Keratinocyte (primary cell): ENCODE measurements at regions not wholly inside any gene's neighbourhood (a gene's known extent, or its start where the extent isn't known, plus 50 kb on each side); places are given as distances from the start of the nearest gene placed in this dataset.

Experiments used
- DNase-seq: peaks from one replicate; pipeline ENCODE4 v3.0.0-alpha.2; 2011; ENCODE audit warnings: low read depth, missing footprints, low spot score
- FAIRE-seq: peaks from 2 replicates; lab custom pipeline; 2011; peaks lifted over from hg19 to GRCh38; lab: Jason Lieb, UNC
- H2AFZ ChIP-seq: 2 replicates; pipeline ENCODE4 v1.6.0; 2012; ENCODE audit warnings: low read length, control low read depth, inconsistent platforms; ENCODE audit not compliant: control insufficient read depth
- H3K27ac ChIP-seq: 2 replicates; pipeline ENCODE4 v1.5.1; 2011; ENCODE audit warnings: low read length; ENCODE audit not compliant: control insufficient read depth, insufficient read depth
- H3K27me3 ChIP-seq: 3 replicates; pipeline ENCODE4 v1.6.0; 2011; ENCODE audit warnings: low read length; ENCODE audit not compliant: control insufficient read depth, insufficient read depth; ENCODE audit errors: extremely low read depth
- H3K36me3 ChIP-seq, 2 experiments: 2 replicates in 1 of 2; 3 replicates in 1 of 2; pipeline ENCODE4 v1.5.1; 2011; ENCODE audit warnings: low read length in 2 of 2, mild to moderate bottlenecking in 1 of 2; ENCODE audit not compliant: control insufficient read depth in 2 of 2, insufficient read depth in 2 of 2; ENCODE audit errors: extremely low read depth in 1 of 2
- H3K4me1 ChIP-seq: 3 replicates; pipeline ENCODE4 v1.5.1; 2011; ENCODE audit warnings: low read length; ENCODE audit not compliant: control insufficient read depth, insufficient read depth; ENCODE audit errors: extremely low read depth
- H3K4me2 ChIP-seq: 3 replicates; pipeline ENCODE4 v1.6.0; 2011; ENCODE audit warnings: low read depth, low read length; ENCODE audit not compliant: control insufficient read depth, insufficient read depth; ENCODE audit errors: extremely low read depth
- H3K4me3 ChIP-seq, 3 experiments: fragments of 200-600 bp in 1 of 3; sonication (generic) in 1 of 3; 2 replicates in 2 of 3; 3 replicates in 1 of 3; pipeline ENCODE4 v1.5.1; 2011 to 2016; ENCODE audit warnings: low read length in 3 of 3, mild to moderate bottlenecking in 3 of 3, control low read depth in 2 of 3, inconsistent platforms in 1 of 3, low read depth in 1 of 3, mixed read lengths in 1 of 3, mixed run types in 1 of 3, moderate library complexity in 1 of 3; ENCODE audit not compliant: control insufficient read depth in 2 of 3, insufficient read depth in 2 of 3; ENCODE audit errors: extremely low read depth in 1 of 3
- H3K79me2 ChIP-seq: 2 replicates; pipeline ENCODE4 v1.6.0; 2012; ENCODE audit warnings: low read length; ENCODE audit not compliant: control insufficient read depth, insufficient read depth
- H3K9ac ChIP-seq: 3 replicates; pipeline ENCODE4 v1.6.0; 2011; ENCODE audit warnings: low read length; ENCODE audit not compliant: control insufficient read depth, insufficient read depth; ENCODE audit errors: extremely low read depth
- H3K9me1 ChIP-seq: 3 replicates; pipeline ENCODE4 v1.6.0; 2011; ENCODE audit warnings: low read length; ENCODE audit not compliant: control insufficient read depth, insufficient read depth; ENCODE audit errors: extremely low read depth
- H3K9me3 ChIP-seq: 2 replicates; pipeline ENCODE4 v1.5.1; 2012; ENCODE audit warnings: low read depth, low read length; ENCODE audit not compliant: control insufficient read depth
- H4K20me1 ChIP-seq: 3 replicates; pipeline ENCODE4 v1.6.0; 2011; ENCODE audit warnings: low read length; ENCODE audit not compliant: control insufficient read depth, insufficient read depth; ENCODE audit errors: extremely low read depth
- CTCF ChIP-seq, 3 experiments: IDR thresholded peaks in 1 of 3; conservative IDR thresholded peaks in 1 of 3; optimal IDR thresholded peaks in 1 of 3; 2 replicates in 2 of 3; 3 replicates in 1 of 3; pipeline versions ENCODE3 to v1.5.1; 2011; ENCODE audit warnings: low read length in 3 of 3, mild to moderate bottlenecking in 3 of 3, moderate library complexity in 2 of 3, control low read depth in 1 of 3, inconsistent platforms in 1 of 3; ENCODE audit not compliant: insufficient read depth in 2 of 3; ENCODE audit errors: extremely low read depth in 1 of 3
- EZH2 ChIP-seq: IDR thresholded peaks from one replicate; pipeline ENCODE4 v1.6.1; 2012; ENCODE audit warnings: inconsistent platforms, mild to moderate bottlenecking, low read length, moderate library complexity
- dilution Hi-C: fragments of 300-500 bp; cut with MboI; formaldehyde crosslinking; loops from one replicate; pipeline ENCODE4 v1.7.0; 2020; ENCODE audit warnings: low sequenced_read_pairs; ENCODE audit not compliant: extremely low pct_ligation_motif_present

GRCh38 chr13:54845351-54845965 lies 1816.8 kb downstream of the OLFM4 start:
- dilution Hi-C loops = no loop called here
- no peaks in the 10 kb centered on the region for H4K20me1 ChIP-seq
- no peaks in the 10 kb centered on the region for H3K9me1 ChIP-seq
- no peak for FAIRE-seq
- H3K4me1 ChIP-seq = no peaks in the 10 kb centered on the region
- H2AFZ ChIP-seq = no peak overlapping the region
- H3K9ac ChIP-seq = no peak overlapping the region
- TF ChIP-seq EZH2 (no peak), CTCF (optimal IDR thresholded peaks at IDR 0.05 in 1 of 3, IDR thresholded peaks at IDR 0.05 in 1 of 3, conservative IDR thresholded peaks at IDR 0.05 in 1 of 3; ENCODE audit: extremely low read depth in 1 of 3, insufficient read depth in 2 of 3, low read length in 3 of 3) (no peak)
- H3K9me3 ChIP-seq = no peaks in the 10 kb centered on the region
- no peaks in the 10 kb centered on the region for H3K36me3 ChIP-seq
- H3K27me3 ChIP-seq = no peaks in the 10 kb centered on the region
- no peak overlapping the region for H3K4me3 ChIP-seq
- no peak overlapping the region for H3K4me2 ChIP-seq
- no peak for DNase-seq
- no peaks in the 10 kb centered on the region for H3K79me2 ChIP-seq
- no peak overlapping the region for H3K27ac ChIP-seq

GRCh38 chr13:54852831-54853230 lies 1824.2 kb downstream of the OLFM4 start:
- dilution Hi-C loops = no loop called here
- no peaks in the 10 kb centered on the region for H3K9me3 ChIP-seq
- H3K9ac ChIP-seq = no peak overlapping the region
- H3K4me1 ChIP-seq = no peaks in the 10 kb centered on the region
- H3K36me3 ChIP-seq = no peaks in the 10 kb centered on the region
- H3K27ac ChIP-seq = no peak overlapping the region
- H3K9me1 ChIP-seq = no peaks in the 10 kb centered on the region
- H3K79me2 ChIP-seq = no peaks in the 10 kb centered on the region
- no peak overlapping the region for H3K4me3 ChIP-seq
- TF ChIP-seq CTCF (optimal IDR thresholded peaks at IDR 0.05 in 1 of 3, IDR thresholded peaks at IDR 0.05 in 1 of 3, conservative IDR thresholded peaks at IDR 0.05 in 1 of 3; ENCODE audit: extremely low read depth in 1 of 3, insufficient read depth in 2 of 3, low read length in 3 of 3) (no peak), EZH2 (no peak)
- no peaks in the 10 kb centered on the region for H3K27me3 ChIP-seq
- DNase-seq = no peak
- H2AFZ ChIP-seq = no peak overlapping the region
- no peaks in the 10 kb centered on the region for H4K20me1 ChIP-seq
- no peak for FAIRE-seq
- H3K4me2 ChIP-seq = no peak overlapping the region
